Stimulated activated CD4-positive, alpha-beta T cell treated with anti-CD3 and anti-CD28 coated beads, TNF-alpha, amount 100 ng/mL, for 48 hours (primary cell): ENCODE measurements at regions not wholly inside any gene's neighbourhood (a gene's known extent, or its start where the extent isn't known, plus 50 kb on each side); places are given as distances from the start of the nearest gene placed in this dataset.
"Not testable (repeated sequence)": the region's sequence is repeated elsewhere in the genome, so short reads cannot be mapped to it uniquely, and the experiment has no call there.

Experiments used
- DNase-seq, 3 donors: peaks; one replicate each; pipeline ENCODE4 v3.0.0-alpha.2; 2020; ENCODE audit warnings: low read depth in 3 of 3

- DNase-seq, result not testable (repeated sequence)
These were observed 135.5 kb downstream of the NBPF8 start for GRCh38 chr1:120550335-120550734.

DNA sequence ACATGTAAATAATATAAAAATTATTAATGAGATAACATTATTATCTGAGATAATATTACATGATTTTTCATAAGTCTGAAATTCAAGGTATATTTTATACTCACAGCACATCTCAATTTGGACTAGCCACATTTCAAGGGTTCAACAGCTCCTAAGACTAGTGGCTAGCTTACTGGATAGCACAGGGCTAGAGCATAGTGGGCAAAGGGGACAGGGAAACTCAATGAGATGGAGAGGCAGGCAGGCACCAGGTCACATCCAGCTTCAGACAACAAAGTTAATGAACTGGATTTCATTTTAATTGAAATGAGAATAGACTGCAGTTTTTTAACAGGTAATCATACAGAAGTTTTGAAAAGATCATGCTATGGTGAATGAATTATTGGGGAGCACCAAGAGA, 137.4 kb downstream of the NBPF8 start:
- DNase-seq, result not testable (repeated sequence)

- DNase-seq, result not testable (repeated sequence)
These were observed 142.9 kb downstream of the NBPF8 start for GRCh38 chr1:120557605-120558302.

GRCh38 chr1:120558303-120559060, 143.6 kb downstream of the NBPF8 start:
- DNase-seq, result peak in 2 of 3 donors; percentile 17 to 49

DNA sequence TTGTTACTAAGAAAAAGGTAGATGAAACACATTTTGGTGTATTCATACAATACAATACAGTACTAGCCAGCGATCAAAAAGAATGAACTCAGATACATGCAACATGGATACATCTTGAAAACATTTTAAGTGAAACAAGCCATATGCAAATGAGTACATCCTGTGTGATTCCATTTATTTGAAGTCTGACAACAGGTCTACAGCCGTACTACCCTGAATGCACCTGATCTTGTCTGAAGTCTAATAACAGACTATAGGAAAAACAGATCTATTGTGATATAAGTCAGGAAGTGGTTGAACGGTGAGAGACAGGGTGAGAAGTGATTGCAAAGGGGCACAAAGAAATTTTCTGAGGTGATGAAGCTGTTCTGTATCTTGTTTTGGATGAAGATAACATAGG, 146.9 kb downstream of the NBPF8 start:
- DNase-seq, result not testable (repeated sequence)

GRCh38 chr1:120565396-120565795, 150.6 kb downstream of the NBPF8 start:
- DNase-seq, result not testable (repeated sequence)

DNA sequence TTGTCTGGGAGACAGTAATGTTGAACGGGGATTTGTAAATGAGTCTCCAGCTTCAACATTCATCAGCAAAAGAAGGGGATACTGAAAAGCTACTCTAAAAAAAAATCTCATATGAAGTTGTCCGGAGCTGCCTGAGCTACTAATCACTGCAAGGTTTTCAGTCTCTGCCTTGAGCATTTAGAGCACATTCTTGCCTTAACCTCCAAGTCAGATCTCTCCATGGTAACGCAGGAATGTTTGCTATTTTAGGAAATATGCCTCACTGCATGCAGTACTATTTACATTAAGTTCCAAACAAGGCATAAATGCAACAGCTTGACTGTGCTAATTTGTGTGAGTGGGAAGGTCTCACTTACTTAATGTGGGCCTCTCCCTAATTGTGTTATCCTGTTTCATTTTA, 152.8 kb downstream of the NBPF8 start:
- DNase-seq, result not testable (repeated sequence)

GRCh38 chr1:120575201-120575600, 148.5 kb upstream of the NBPF26 start:
- DNase-seq, result not testable (repeated sequence)

DNA sequence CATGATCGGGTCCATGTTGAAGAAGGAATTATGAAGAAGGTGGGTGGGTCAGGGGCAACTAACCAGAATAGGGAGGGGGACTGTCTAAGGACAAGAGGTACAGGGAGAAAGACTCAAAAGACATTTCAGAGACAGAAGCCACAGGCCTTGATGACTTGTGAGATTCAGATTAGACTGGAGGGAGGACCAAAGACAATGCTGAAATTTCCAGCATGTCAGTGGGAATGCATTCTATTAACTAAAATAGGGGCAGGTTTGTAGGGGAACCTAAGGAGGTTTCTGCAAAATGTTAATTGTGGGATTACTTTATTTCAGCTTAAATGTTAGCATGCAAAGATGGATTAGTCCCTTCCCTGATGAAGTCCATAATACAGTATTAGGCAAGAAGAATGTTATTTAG, 141.6 kb upstream of the NBPF26 start:
- DNase-seq, result not testable (repeated sequence)

- not testable (repeated sequence) for DNase-seq
These were observed 137.7 kb upstream of the NBPF26 start for GRCh38 chr1:120586053-120586452.

- DNase-seq, result not testable (repeated sequence)
These were observed 134.9 kb upstream of the NBPF26 start for GRCh38 chr1:120588811-120589210.

GRCh38 chr1:120591774-120592173, 132.0 kb upstream of the NBPF26 start:
- DNase-seq, result not testable (repeated sequence)

DNA sequence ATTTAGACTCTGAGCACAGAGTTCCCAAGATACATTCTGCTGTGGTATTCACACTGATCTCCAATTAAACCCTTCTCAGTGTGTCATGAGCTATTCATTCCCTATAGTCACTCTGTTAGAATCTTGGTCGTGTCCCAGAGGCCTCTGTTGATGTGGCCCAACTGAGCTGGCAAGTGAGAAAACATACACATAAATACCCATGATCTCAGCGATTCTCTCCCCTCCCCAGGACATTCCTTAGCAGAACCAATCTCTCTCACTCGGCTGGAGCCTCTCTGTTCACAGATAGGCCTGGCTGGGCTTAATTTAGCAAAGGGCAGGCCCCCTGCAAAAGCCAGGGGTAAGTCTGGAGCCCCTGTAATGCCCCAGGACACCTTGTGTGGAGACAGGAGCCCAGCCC, 130.8 kb upstream of the NBPF26 start:
- not testable (repeated sequence) for DNase-seq

- not testable (repeated sequence) for DNase-seq
These were observed 130.1 kb upstream of the NBPF26 start for GRCh38 chr1:120593648-120594047.

GRCh38 chr1:120598331-120598951, 125.3 kb upstream of the NBPF26 start:
- not testable (repeated sequence) for DNase-seq

DNA sequence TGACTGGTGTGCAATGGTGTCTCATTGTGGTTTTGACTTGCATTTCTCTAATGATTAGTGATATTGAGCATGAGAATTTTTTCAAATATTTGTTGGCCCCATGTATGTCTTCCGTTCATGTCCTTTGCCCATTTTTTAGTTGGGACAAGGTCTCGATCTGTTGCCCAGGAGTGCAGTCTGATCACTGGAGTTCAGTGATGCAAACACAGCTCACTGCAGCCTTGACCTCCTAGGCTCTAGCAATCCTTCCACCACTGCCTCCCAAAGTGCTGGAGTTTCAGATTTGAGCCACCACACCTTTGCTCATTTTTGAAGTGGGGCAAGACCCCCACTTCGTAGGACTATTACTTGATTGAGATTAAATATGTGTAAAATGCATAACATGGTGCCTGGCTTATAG, 124.2 kb upstream of the NBPF26 start:
- not testable (repeated sequence) for DNase-seq

GRCh38 chr1:120600442-120601041, 123.2 kb upstream of the NBPF26 start:
- not testable (repeated sequence) for DNase-seq

DNA sequence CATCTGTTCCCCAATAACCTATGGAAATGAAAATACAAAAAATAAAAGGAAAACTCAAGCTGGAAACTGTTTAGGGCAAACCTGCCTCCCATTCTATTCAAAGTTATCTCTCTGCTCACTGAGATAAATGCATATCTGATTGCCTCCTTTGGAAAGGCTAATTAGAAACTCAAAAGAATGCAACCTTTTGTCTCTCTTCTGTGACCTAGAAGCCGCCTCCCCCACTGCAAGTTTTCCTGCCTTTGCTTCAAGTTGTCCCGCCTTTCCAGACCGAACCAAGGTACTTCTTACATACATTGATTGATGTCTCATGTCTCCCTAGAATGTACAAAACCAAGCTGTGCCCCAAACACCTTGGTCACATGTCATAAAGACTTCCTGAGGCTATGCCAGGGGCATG, 115.9 kb upstream of the NBPF26 start:
- not testable (repeated sequence) for DNase-seq

GRCh38 chr1:120608314-120609014, 115.3 kb upstream of the NBPF26 start:
- not testable (repeated sequence) for DNase-seq

GRCh38 chr1:120609015-120609573, 114.7 kb upstream of the NBPF26 start:
- DNase-seq, result not testable (repeated sequence)

DNA sequence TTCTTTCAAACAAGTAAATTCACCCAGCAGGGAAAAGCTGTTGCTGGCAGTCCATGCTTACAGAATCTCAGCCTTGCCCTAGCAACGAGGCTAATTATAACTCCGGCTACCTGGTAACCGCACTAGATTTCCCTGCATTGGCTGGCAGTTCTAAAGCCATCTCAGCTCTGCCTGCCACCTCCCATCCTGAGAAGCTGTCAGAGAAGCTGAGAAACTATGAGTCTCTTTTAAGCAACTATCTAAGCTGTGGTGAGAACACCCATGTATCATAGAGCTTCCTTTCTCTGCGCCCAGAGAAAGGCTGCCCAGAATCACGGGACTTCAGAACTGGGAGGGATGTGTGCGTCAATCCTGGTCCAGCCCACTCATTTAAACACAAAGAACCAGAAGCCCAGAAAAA, 113.9 kb upstream of the NBPF26 start:
- DNase-seq, result not testable (repeated sequence)
